ENCODE measurements at regions not wholly inside any gene's neighbourhood (a gene's known extent, or its start where the extent isn't known, plus 50 kb on each side); places are given as distances from the start of the nearest gene placed in this dataset.
"Not testable (repeated sequence)": the region's sequence is repeated elsewhere in the genome, so short reads cannot be mapped to it uniquely, and the experiment has no call there.

GRCh38 chr2:47728551-47728950 lies 54.4 kb upstream of the MSH6 start:
- Mint-ChIP-seq H3K27me3 (no peaks in the 10 kb centered on the region), H3K4me3 (no peak overlapping the region), H3K9me3 (no peaks in the 10 kb centered on the region), H3K4me1 (no peaks in the 10 kb centered on the region), H3K36me3 (no peaks in the 10 kb centered on the region), H3K27ac (no peak overlapping the region)

- H3K4me3 Mint-ChIP-seq, result no peak overlapping the region
- H3K27me3 Mint-ChIP-seq, result no peaks in the 10 kb centered on the region
- H3K4me1 Mint-ChIP-seq, result no peaks in the 10 kb centered on the region
- H3K27ac Mint-ChIP-seq, result no peak overlapping the region
- no peaks in the 10 kb centered on the region for H3K9me3 Mint-ChIP-seq
- H3K36me3 Mint-ChIP-seq, result no peaks in the 10 kb centered on the region
Measured at GRCh38 chr2:47727956-47728355, 55.0 kb upstream of the MSH6 start.

- not testable (repeated sequence) for H3K4me3 Mint-ChIP-seq, H3K27ac Mint-ChIP-seq, H3K36me3 Mint-ChIP-seq, H3K9me3 Mint-ChIP-seq, H3K27me3 Mint-ChIP-seq, H3K4me1 Mint-ChIP-seq
Measured at GRCh38 chr2:47726978-47727377, 56.0 kb upstream of the MSH6 start.

GRCh38 chr2:47725808-47726207 lies 57.1 kb upstream of the MSH6 start:
- Mint-ChIP-seq H3K27me3 (no peaks in the 10 kb centered on the region), H3K4me1 (no peaks in the 10 kb centered on the region), H3K36me3 (no peaks in the 10 kb centered on the region), H3K4me3 (no peak overlapping the region), H3K27ac (no peak overlapping the region), H3K9me3 (no peaks in the 10 kb centered on the region)

GRCh38 chr2:47724221-47724981 lies 58.5 kb upstream of the MSH6 start:
- H3K27me3 Mint-ChIP-seq, result no peaks in the 10 kb centered on the region
- H3K4me1 Mint-ChIP-seq, result no peaks in the 10 kb centered on the region
- H3K27ac Mint-ChIP-seq, result no peak overlapping the region
- H3K4me3 Mint-ChIP-seq, result no peak overlapping the region
- no peaks in the 10 kb centered on the region for H3K36me3 Mint-ChIP-seq
- H3K9me3 Mint-ChIP-seq, result no peaks in the 10 kb centered on the region

- H3K36me3 Mint-ChIP-seq, result no peaks in the 10 kb centered on the region
- H3K27me3 Mint-ChIP-seq, result no peaks in the 10 kb centered on the region
- H3K27ac Mint-ChIP-seq, result no peak overlapping the region
- H3K4me1 Mint-ChIP-seq, result no peaks in the 10 kb centered on the region
- H3K4me3 Mint-ChIP-seq, result no peak overlapping the region
- no peaks in the 10 kb centered on the region for H3K9me3 Mint-ChIP-seq
Measured at GRCh38 chr2:47721296-47721695, 61.6 kb upstream of the MSH6 start.

GRCh38 chr2:47720559-47720958 lies 62.4 kb upstream of the MSH6 start:
- H3K27ac Mint-ChIP-seq, result no peak overlapping the region
- no peaks in the 10 kb centered on the region for H3K27me3 Mint-ChIP-seq
- no peaks in the 10 kb centered on the region for H3K9me3 Mint-ChIP-seq
- H3K4me3 Mint-ChIP-seq, result no peak overlapping the region
- no peaks in the 10 kb centered on the region for H3K4me1 Mint-ChIP-seq
- H3K36me3 Mint-ChIP-seq, result no peaks in the 10 kb centered on the region

GRCh38 chr2:47720036-47720435 lies 62.9 kb upstream of the MSH6 start:
- Mint-ChIP-seq H3K27me3 (no peaks in the 10 kb centered on the region), H3K36me3 (no peaks in the 10 kb centered on the region), H3K4me1 (no peaks in the 10 kb centered on the region), H3K9me3 (no peaks in the 10 kb centered on the region), H3K27ac (no peak overlapping the region), H3K4me3 (no peak overlapping the region)

GRCh38 chr2:47719099-47719498 lies 63.8 kb upstream of the MSH6 start:
- no peaks in the 10 kb centered on the region for H3K36me3 Mint-ChIP-seq
- no peaks in the 10 kb centered on the region for H3K27me3 Mint-ChIP-seq
- H3K4me3 Mint-ChIP-seq, result no peak overlapping the region
- no peak overlapping the region for H3K27ac Mint-ChIP-seq
- no peaks in the 10 kb centered on the region for H3K4me1 Mint-ChIP-seq
- no peaks in the 10 kb centered on the region for H3K9me3 Mint-ChIP-seq

GRCh38 chr2:47716307-47716706 lies 66.6 kb upstream of the MSH6 start:
- H3K4me1 Mint-ChIP-seq, H3K36me3 Mint-ChIP-seq, H3K4me3 Mint-ChIP-seq, H3K27ac Mint-ChIP-seq, H3K27me3 Mint-ChIP-seq, H3K9me3 Mint-ChIP-seq: not testable (repeated sequence)

- H3K4me3 Mint-ChIP-seq, result no peak overlapping the region
Measured at GRCh38 chr2:47715552-47715951, 67.4 kb upstream of the MSH6 start.

GRCh38 chr2:47708801-47709499 lies 74.0 kb upstream of the MSH6 start:
- Mint-ChIP-seq H3K27me3 (peaks cover 4% of the 10 kb centered on the region), H3K9me3 (no peaks in the 10 kb centered on the region), H3K4me3 (no peak overlapping the region), H3K4me1 (no peaks in the 10 kb centered on the region), H3K27ac (no peak overlapping the region), H3K36me3 (no peaks in the 10 kb centered on the region)

More at GRCh38 chr2:47715552-47715951, 67.4 kb upstream of the MSH6 start:
- H3K9me3 Mint-ChIP-seq, result no peaks in the 10 kb centered on the region
- no peaks in the 10 kb centered on the region for H3K4me1 Mint-ChIP-seq
- no peak overlapping the region for H3K27ac Mint-ChIP-seq
- H3K36me3 Mint-ChIP-seq, result no peaks in the 10 kb centered on the region
- peaks cover 3% of the 10 kb centered on the region for H3K27me3 Mint-ChIP-seq

- no peaks in the 10 kb centered on the region for H3K36me3 Mint-ChIP-seq
- no peak overlapping the region for H3K27ac Mint-ChIP-seq
- H3K9me3 Mint-ChIP-seq, result no peaks in the 10 kb centered on the region
- no peak overlapping the region for H3K4me3 Mint-ChIP-seq
- H3K27me3 Mint-ChIP-seq, result peaks cover 2% of the 10 kb centered on the region
- no peaks in the 10 kb centered on the region for H3K4me1 Mint-ChIP-seq
Measured at GRCh38 chr2:47704287-47704686, 78.7 kb upstream of the MSH6 start.

- no peak overlapping the region for H3K4me3 Mint-ChIP-seq
- peaks cover 4% of the 10 kb centered on the region for H3K27me3 Mint-ChIP-seq
- no peaks in the 10 kb centered on the region for H3K4me1 Mint-ChIP-seq
- H3K9me3 Mint-ChIP-seq, result no peaks in the 10 kb centered on the region
- H3K27ac Mint-ChIP-seq, result no peak overlapping the region
- H3K36me3 Mint-ChIP-seq, result no peaks in the 10 kb centered on the region
Measured at GRCh38 chr2:47699533-47700215, 83.3 kb upstream of the MSH6 start.

- H3K9me3 Mint-ChIP-seq, H3K4me3 Mint-ChIP-seq, H3K27ac Mint-ChIP-seq, H3K4me1 Mint-ChIP-seq, H3K36me3 Mint-ChIP-seq, H3K27me3 Mint-ChIP-seq: not testable (repeated sequence)
Measured at GRCh38 chr2:47698436-47698972, 84.4 kb upstream of the MSH6 start.
